AG04450 (cell line): ENCODE measurements at regions not wholly inside any gene's neighbourhood (a gene's known extent, or its start where the extent isn't known, plus 50 kb on each side); places are given as distances from the start of the nearest gene placed in this dataset.

Experiments used
- CTCF ChIA-PET: fragments of 300-600, 350-600 bp; formaldehyde crosslinking; extraction: SDS; loops from one replicate; lab custom pipeline; 2022; ENCODE audit warnings: antibody characterized with exemption, inconsistent platforms; lab: Charles Lee
- POLR2A ChIA-PET: fragments of 350-600 bp; formaldehyde crosslinking; extraction: SDS; loops from one replicate; lab custom pipeline; 2021; ENCODE audit warnings: antibody characterized with exemption, inconsistent platforms; lab: Yijun Ruan, JAX
- DNase-seq: peaks from one replicate; pipeline ENCODE4 v3.0.0-alpha.2; 2011; ENCODE audit warnings: low read depth, low spot score
- H3K27ac ChIP-seq: one replicate; pipeline ENCODE4 v1.5.1; 2012; ENCODE audit warnings: low read depth, low read length, control low read depth
- H3K27me3 ChIP-seq: one replicate; pipeline ENCODE4 v1.6.0; 2012; ENCODE audit warnings: low read length; ENCODE audit not compliant: control insufficient read depth, insufficient read depth
- H3K4me3 ChIP-seq: 2 replicates; pipeline ENCODE4 v1.5.1; 2011; ENCODE audit warnings: mild to moderate bottlenecking, low read depth, low read length, control low read depth
- H3K9me3 ChIP-seq: 2 replicates; pipeline ENCODE4 v1.5.1; 2012; ENCODE audit warnings: low read length; ENCODE audit not compliant: control insufficient read depth, insufficient read depth
- CTCF ChIP-seq: IDR thresholded peaks from 2 replicates; pipeline ENCODE4 v1.5.1; 2011; ENCODE audit warnings: low read depth, low read length, control low read depth, inconsistent platforms

GRCh38 chr1:82265436-82265835, 464.7 kb downstream of the ADGRL2 start:
- no peaks in the 10 kb centered on the region for H3K9me3 ChIP-seq
- no peak for DNase-seq
- H3K4me3 ChIP-seq, result no peak overlapping the region
- CTCF ChIA-PET, result no interaction called here
- TF ChIP-seq CTCF, result no peak
- no peak overlapping the region for H3K27ac ChIP-seq
- POLR2A ChIA-PET, result no interaction called here
- H3K27me3 ChIP-seq, result no peaks in the 10 kb centered on the region

GRCh38 chr1:82264802-82265201, 464.1 kb downstream of the ADGRL2 start:
- CTCF ChIA-PET, result no interaction called here

GRCh38 chr1:82263396-82263795, 462.7 kb downstream of the ADGRL2 start:
- POLR2A ChIA-PET, result no interaction called here
- CTCF ChIA-PET, result no interaction called here
- no peak for TF ChIP-seq CTCF

More at GRCh38 chr1:82264802-82265201, 464.1 kb downstream of the ADGRL2 start:
- TF ChIP-seq CTCF, result no peak
- Histone ChIP-seq H3K9me3 (no peaks in the 10 kb centered on the region), H3K4me3 (no peak overlapping the region), H3K27ac (no peak overlapping the region), H3K27me3 (no peaks in the 10 kb centered on the region)
- no peak for DNase-seq
- POLR2A ChIA-PET, result no interaction called here

GRCh38 chr1:82260666-82261065, 459.9 kb downstream of the ADGRL2 start:
- H3K9me3 ChIP-seq, result no peaks in the 10 kb centered on the region
- ChIA-PET POLR2A (no interaction called here), CTCF (no interaction called here)
- H3K4me3 ChIP-seq, result no peak overlapping the region
- no peaks in the 10 kb centered on the region for H3K27me3 ChIP-seq
- no peak for DNase-seq
- TF ChIP-seq CTCF, result no peak
- H3K27ac ChIP-seq, result no peak overlapping the region

More at GRCh38 chr1:82263396-82263795, 462.7 kb downstream of the ADGRL2 start:
- no peak for DNase-seq
- Histone ChIP-seq H3K9me3 (no peaks in the 10 kb centered on the region), H3K27me3 (no peaks in the 10 kb centered on the region), H3K27ac (no peak overlapping the region), H3K4me3 (no peak overlapping the region)

- no peak overlapping the region for H3K4me3 ChIP-seq
- H3K27me3 ChIP-seq, result no peaks in the 10 kb centered on the region
- H3K9me3 ChIP-seq, result no peaks in the 10 kb centered on the region
- ChIA-PET CTCF (interaction anchor here (0.6 kb wide), 1 partner anchor 54 kb away, joined by 4 read pairs; no protein-coding TSS in a partner anchor), POLR2A (no interaction called here)
- TF ChIP-seq CTCF, result no peak
- DNase-seq, result no peak
- H3K27ac ChIP-seq, result no peak overlapping the region
Observed at GRCh38 chr1:82260051-82260450, 459.3 kb downstream of the ADGRL2 start.
